ENCODE measurements at regions not wholly inside any gene's neighbourhood (a gene's known extent, or its start where the extent isn't known, plus 50 kb on each side); places are given as distances from the start of the nearest gene placed in this dataset.

DNA sequence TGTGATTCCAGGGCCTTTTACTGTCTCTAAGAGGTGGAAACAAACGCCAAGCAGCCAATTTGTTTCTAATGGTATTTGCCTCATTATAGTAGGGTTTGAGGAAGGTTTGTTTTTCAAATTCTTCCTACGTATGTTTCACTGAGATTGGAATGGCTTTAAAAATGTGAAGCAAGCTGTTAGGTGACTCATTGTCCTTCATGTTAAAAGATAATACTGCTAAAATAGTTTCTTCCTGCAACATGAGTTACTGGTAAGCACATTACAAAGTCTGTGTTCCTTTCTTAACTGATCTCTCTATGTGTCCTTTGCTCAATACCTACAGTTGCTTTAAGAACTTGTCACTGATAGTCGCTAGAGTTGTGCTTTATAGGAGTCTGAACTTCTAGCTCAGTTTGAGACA, 1183.9 kb downstream of the RPA4 start:
- TF ChIP-seq CTCF (IDR thresholded peaks at IDR 0.05; ENCODE audit: borderline replicate concordance, insufficient read depth, low read depth, low read length), result no peak
- H3K4me3 ChIP-seq (ENCODE audit: low read depth, low read length), result no peak overlapping the region

DNA sequence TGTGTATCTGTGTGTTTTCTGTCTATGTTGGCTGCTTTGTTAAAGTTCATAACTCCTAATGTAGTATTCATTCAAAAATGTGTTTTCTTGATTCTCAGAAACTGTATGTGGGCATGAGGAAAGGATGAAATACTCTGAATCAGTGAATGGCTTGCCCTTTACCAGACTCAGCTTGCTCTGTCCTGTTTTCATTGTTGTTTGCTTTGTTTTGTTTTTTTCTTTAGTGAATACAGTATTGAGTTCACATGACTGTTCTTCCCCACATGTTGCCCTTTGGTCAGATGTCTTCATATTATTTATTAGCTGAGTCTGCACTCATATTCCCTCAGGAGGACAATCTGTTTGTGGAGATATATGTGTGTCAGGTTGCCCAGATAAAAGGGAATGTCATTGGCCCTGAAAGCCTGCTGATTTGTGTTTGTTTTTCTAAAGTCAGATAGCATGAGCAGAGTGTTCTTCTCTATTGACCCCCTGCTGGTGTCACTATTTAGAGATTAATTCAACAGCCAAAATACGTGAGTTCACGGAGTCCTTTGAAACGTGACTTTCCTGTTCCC, 1184.4 kb downstream of the RPA4 start:
- TF ChIP-seq CTCF (IDR thresholded peaks at IDR 0.05; ENCODE audit: borderline replicate concordance, insufficient read depth, low read depth, low read length), result no peak
- H3K4me3 ChIP-seq (ENCODE audit: low read depth, low read length), result no peak overlapping the region

DNA sequence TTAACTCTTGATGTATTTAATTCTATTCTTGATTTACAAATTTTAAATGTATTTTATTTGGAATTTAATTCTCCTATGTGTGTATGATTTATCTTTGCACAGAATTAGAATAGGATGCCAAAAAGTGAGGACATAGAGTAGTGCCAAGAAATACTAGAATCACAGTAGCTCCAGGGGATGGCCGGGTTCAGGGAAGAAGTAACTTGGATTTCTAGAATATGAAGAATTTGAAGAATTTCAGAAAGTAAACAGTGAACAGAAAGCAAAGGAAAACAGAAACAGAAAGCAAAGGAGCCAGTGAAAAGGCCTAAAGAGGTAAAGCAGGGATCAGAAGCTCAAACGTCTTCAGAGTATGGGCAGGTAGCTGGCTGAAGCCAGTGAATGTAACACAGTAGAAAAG, 1187.6 kb downstream of the RPA4 start:
- TF ChIP-seq CTCF (IDR thresholded peaks at IDR 0.05; ENCODE audit: borderline replicate concordance, insufficient read depth, low read depth, low read length), result no peak
- no peak overlapping the region for H3K4me3 ChIP-seq (ENCODE audit: low read depth, low read length)

GRCh38 chrX:98077440-98077839, 1193.7 kb downstream of the RPA4 start:
- no peak overlapping the region for H3K4me3 ChIP-seq (ENCODE audit: low read depth, low read length)
- TF ChIP-seq CTCF (IDR thresholded peaks at IDR 0.05; ENCODE audit: borderline replicate concordance, insufficient read depth, low read depth, low read length), result no peak

GRCh38 chrX:98111684-98112083, 1228.0 kb downstream of the RPA4 start:
- no peak overlapping the region for H3K4me3 ChIP-seq (ENCODE audit: low read depth, low read length)
- no peak for TF ChIP-seq CTCF (IDR thresholded peaks at IDR 0.05; ENCODE audit: borderline replicate concordance, insufficient read depth, low read depth, low read length)

- H3K4me3 ChIP-seq (ENCODE audit: low read depth, low read length), result no peak overlapping the region
- no peak for TF ChIP-seq CTCF (IDR thresholded peaks at IDR 0.05; ENCODE audit: borderline replicate concordance, insufficient read depth, low read depth, low read length)
Observed at GRCh38 chrX:98114021-98114420, 1230.3 kb downstream of the RPA4 start.

GRCh38 chrX:98141466-98141865, 1257.8 kb downstream of the RPA4 start:
- H3K4me3 ChIP-seq (ENCODE audit: low read depth, low read length), result no peak overlapping the region
- no peak for TF ChIP-seq CTCF (IDR thresholded peaks at IDR 0.05; ENCODE audit: borderline replicate concordance, insufficient read depth, low read depth, low read length)
